ENCODE measurements at regions not wholly inside any gene's neighbourhood (a gene's known extent, or its start where the extent isn't known, plus 50 kb on each side); places are given as distances from the start of the nearest gene placed in this dataset.
A peak's percentile ranks its signal among the peaks of the same experiment; 100 is the strongest.

DNA sequence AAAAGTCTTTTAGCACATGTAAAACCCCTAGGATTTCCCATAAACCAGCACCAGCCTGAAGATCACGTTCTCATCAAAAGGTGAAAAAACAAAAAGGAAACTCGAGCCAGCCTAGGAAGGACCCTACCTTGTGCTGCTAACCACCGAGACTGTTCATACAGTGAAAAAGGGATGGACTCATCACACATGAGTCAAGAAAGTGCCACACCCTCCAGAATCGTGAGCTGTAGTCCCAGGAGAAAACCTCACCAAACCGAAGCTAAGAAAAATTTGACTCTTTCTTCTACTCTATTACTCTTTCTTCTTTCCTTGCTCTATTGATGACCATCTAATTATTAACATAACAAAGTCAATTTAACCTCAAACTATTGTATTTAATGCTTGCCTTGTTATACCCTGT lies 124.8 kb upstream of the USP9Y start:
- no peak for DNase-seq

DNA sequence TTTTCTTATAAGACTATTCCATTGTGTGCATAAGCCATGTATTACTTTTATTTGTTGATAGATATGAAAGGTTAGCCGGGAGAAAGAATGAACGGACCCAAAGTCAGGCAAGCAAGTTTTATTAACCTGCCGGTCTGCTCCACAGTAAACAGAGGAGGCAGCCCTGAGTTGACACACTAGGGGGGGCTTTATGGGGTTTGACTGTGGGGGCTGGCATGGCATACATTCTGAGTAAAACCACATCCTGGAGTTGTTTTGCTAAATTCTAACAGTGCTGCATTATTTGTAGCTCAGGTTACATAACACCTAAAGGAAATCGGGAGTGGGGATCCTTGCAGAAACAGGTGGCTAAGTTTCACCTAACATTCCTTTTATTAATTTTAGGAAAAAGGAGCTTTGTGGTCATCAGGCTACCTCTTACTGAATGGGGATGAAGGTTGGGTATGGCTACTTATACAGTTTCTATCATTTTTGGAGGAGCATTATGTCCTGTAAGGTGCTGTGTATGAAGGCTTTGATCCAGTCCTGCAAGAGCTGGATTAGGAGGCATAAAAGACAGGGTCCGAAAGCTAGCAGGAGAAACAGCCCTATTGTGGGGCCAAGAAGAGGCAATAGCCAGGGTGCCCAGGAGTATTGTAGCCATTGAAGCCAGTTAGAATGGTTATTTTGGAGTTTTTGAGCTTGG lies 107.4 kb upstream of the USP9Y start:
- DNase-seq = no peak

DNA sequence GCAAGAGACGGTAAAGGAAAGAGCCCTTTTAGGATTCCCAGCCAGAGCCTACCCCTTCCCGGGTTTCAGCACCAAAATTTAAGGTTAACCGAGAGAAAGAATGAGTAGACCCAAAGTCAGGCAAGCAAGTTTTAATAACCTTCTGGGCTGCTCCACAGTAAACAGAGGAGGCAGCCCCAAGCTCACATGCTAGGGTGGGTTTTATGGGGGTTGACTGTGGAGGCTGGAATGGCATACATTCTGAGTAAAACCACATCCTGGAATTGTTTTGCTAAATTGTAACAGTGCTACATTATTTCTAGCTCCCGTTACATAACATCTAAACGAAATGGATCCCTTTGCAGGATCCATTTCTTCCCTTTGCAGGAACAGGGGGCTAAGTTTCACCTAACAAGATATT lies 102.2 kb upstream of the USP9Y start:
- no peak for DNase-seq

DNA sequence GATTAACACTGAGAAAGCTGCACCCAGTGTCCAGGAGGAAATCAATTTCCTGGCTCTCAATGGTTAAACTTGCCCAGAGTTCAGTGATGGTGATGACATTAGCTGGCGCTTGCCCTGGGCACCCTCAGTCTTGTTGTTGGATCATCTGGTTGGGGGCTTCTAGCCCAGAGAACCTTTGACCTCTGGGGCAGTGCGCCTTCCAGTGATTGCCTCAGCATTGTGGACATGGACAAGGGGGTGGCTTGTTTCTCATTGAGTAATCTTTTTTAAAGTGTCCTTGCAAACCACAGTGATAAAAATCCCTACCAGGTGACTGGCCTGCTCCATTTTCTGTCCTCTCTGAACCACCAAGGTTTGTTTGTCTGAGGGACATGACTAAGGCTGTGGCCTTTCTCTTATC lies 95.6 kb upstream of the USP9Y start:
- DNase-seq = no peak

DNA sequence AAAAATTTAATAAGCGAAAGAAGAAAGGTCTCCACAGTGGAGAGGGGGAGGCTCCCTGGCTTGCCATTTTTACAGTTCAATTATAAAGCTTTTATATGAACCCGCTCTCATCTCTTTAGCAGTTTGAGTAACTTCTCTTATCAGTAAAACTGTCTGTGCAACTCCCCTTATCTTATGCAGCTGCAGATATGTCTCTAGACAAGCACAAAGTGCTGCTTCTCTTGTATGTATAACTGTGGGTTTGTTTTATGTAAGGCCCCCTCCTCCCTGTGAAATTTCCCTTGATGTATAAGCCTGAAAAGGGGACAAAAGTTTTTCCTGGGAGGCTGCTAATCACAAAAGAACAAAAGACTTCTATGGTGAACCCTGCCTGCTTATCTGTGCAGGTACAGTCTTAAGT lies 90.2 kb upstream of the USP9Y start:
- DNase-seq = no peak

DNA sequence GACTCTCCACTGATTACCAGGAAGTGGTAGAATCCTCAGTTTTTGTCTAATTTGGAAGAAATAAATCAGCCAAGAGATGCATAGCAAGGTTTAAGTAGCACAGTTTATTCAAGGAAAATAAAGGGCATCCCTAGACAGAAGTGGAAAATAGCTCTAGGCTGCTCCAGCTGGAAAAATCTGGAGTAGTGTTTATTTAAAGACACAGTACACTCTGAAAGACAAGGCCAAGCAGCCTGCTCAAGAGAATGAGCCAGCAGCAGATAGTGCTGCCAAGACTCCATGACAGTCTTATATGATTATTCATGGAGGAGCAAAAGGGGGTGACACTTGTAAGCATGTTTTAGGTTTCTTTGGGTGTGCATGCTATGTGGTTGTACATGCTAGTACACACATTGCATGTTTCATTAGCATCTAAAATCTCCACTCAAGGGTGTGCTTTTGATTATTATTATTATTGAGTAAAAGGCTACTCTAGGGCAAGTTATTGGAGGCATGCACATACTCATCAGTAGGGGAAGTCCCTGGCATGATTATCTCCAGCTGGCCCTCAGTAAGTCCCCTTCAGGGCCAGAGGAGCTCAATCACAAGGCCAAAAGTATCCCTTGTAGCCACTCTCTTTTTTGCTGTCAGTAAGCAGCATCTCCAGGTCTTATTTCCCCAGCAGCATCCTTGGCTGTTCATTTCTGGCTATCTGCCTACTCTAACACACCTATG lies 85.1 kb upstream of the USP9Y start:
- peak in 1 of 3 donors; percentile 20 for DNase-seq

DNA sequence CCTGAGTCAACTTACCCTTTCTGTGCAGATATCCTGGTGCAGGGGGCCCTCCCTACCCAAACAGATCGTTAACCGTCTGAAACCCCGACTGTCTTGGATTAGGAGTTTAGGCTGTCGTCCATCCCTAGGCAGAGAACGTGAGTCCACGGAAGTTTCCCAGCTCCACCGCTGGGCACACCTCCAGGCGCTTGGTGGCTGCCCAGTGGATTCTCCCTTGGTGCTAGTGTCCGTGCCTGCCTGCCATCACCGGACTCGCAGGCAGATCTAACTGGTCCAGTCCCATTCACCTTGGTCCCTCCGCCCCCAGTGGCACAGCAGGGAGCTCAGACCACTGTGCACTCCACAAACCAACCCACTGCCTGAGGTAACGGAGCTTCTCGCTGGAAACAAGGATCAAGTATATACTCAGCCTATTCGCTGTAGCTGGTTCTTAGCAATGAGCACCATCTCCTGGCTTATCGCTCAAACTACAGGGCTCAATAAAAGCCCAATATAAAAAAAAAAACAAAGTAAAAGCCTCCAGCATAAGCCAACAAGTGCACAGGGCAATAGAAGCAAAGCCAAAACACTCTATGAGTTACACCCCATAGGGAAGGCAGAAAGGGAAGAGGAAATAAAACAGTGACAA lies 79.5 kb upstream of the USP9Y start:
- DNase-seq = peak in 1 of 3 donors; percentile 29

DNA sequence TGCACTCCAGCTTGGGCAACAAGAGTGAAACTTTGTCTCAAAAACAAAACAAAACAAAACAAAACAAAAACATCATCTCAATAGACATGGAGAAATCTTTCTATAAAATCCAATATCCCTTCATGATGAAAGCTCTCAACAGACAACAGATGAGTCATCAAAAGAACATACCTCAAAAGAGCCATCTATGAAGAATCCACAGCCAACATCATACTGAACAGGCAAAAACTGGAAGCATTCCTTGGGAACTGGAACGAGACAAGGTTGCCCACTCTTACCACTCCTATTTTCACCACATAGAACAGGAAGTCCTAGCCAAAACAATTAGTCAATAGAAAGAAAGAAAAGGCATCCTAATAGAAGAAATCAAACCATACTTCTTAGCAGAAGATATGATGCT lies 77.8 kb upstream of the USP9Y start:
- no peak for DNase-seq

DNA sequence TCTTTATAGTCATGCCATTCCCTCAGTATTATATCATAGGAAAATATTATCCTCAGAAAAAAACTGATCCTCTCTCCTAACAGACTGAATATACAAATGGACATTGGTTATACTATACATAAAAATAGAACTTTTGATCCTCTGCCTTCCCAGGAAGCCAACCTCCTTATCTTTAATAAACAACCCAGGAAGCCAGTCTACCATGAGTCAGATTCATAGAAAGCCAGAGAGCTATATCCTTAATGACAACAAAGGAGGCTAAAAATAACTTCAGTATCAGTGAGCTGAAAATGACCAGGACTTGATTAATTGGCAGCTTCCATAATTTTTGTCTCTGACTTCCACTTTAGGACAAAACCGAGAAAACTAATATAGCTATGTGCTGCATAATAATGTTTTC lies 58.0 kb upstream of the USP9Y start:
- DNase-seq = no peak

DNA sequence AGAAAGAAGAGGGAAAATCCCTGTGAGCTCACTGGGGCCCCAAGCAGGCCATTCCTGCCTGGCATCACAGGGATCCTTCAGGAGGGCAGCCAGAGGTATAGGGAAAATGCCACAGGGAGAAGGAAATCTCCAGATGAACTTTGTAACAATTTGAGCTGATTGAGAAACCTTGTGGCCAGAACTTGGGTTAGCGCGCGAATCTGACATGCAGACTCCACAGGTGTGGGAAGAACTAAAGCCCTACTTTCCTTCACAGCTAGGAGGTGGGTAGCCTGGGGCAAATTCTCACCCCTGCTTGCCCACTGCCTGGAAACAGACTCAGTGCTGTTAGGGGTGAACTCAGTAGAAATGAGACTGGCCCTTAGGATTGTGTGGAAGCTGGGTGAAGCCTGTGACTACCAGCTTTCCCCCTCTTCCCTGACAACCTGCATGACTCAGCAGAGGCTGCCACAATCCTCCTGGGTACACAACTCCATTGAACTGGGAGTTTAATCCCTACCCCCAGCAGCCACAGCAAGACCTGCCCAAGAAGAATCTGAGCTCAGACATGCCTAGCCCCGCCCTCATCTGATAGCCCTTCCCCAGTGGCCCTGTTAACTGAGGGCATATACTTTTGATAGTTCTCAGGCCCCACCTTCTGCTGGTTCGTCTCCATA lies 57.2 kb upstream of the USP9Y start:
- DNase-seq = peak in 1 of 3 donors; percentile 18

DNA sequence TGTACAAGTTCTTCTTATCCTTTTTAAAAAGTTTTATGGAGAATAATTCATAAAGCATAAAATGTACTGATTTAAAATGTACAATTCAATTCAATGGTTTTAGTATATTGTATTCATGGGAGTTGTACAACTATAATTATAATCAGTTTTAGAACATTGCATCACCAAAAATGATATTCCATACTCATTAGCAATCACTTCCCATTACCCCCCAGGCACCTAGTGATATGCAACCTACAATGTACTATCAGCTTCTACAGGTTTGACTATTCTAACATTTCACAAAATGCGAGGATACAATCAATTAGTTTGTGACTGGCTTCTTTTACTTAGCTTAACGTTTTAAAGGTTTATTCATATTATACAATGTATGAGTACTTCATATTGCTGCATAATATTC lies 49.9 kb upstream of the USP9Y start:
- DNase-seq = no peak

Measured in muscle of back (tissue), 3 donors.